ENCODE measurements at regions not wholly inside any gene's neighbourhood (a gene's known extent, or its start where the extent isn't known, plus 50 kb on each side); places are given as distances from the start of the nearest gene placed in this dataset.

GRCh38 chr12:115169981-115170380 lies 486.0 kb upstream of the TBX3 start (continued):
- TF ChIP-seq RFX7 (CRISPR knock-in tag; IDR thresholded peaks at IDR 0.05) (no peak), ZBTB34 (CRISPR knock-in tag; IDR thresholded peaks at IDR 0.05) (no peak), RNF2 (IDR thresholded peaks at IDR 0.05) (no peak), SMARCA4 (IDR thresholded peaks at IDR 0.05) (no peak), FOXP4 (CRISPR knock-in tag; IDR thresholded peaks at IDR 0.05; ENCODE audit: borderline replicate concordance) (no peak), KHSRP (IDR thresholded peaks at IDR 0.05) (no peak), SPI1 (IDR thresholded peaks at IDR 0.05; ENCODE audit: borderline replicate concordance, low read depth, low read length) (no peak), GATA2 (CRISPR knock-in tag; IDR thresholded peaks at IDR 0.05) (no peak), MEIS2 (IDR thresholded peaks at IDR 0.05; ENCODE audit: partially characterized antibody) (no peak)

GRCh38 chr12:115166698-115167315 lies 482.8 kb upstream of the TBX3 start:
- intact Hi-C loops (cut with micrococcal nuclease), result no loop called here
- no TSS peak for BruUV-seq (replicated peaks)
- H3K9me1 ChIP-seq (ENCODE audit: control insufficient read depth, insufficient read depth, low read length), result no peaks in the 10 kb centered on the region

More at GRCh38 chr12:115166698-115167315, 482.8 kb upstream of the TBX3 start:
- Histone ChIP-seq H3K9ac (ENCODE audit: insufficient read depth in 1 of 2, low read depth in 2 of 2, low read length in 2 of 2) (no peak overlapping the region), H3K79me2 (ENCODE audit: control insufficient read depth, insufficient read depth, low read length) (no peaks in the 10 kb centered on the region), H3K36me3 (ENCODE audit: control insufficient read depth, insufficient read depth, low read length) (no peaks in the 10 kb centered on the region), H3K27ac (ENCODE audit: extremely low read depth, low read depth, low read length) (no peak overlapping the region), H3K27me3 (ENCODE audit: control insufficient read depth in 2 of 2, insufficient read depth in 2 of 2, low read length in 2 of 2) (no peaks in the 10 kb centered on the region), H4K20me1 (replicated peaks; ENCODE audit: control insufficient read depth, insufficient read depth, low read length) (no peaks in the 10 kb centered on the region), H2AFZ (ENCODE audit: low read depth, low read length) (no peak overlapping the region), H3K9me3 (replicated peaks; ENCODE audit: control insufficient read depth, insufficient read depth, low read depth, low read length) (no peaks in the 10 kb centered on the region), H3K4me1 (replicated peaks in 1 of 2; ENCODE audit: control insufficient read depth in 2 of 2, insufficient read depth in 2 of 2, low read length in 2 of 2) (no peaks in the 10 kb centered on the region), H3K4me2 (ENCODE audit: insufficient read depth, low read length) (no peak overlapping the region), H3K4me3 (no peak overlapping the region)
- FAIRE-seq (no peak), DNase-seq (ENCODE audit: extremely low read depth in 1 of 4, low spot score in 3 of 4) (no peak), ATAC-seq (no peak)
- in situ Hi-C loops (cut with MboI), result no loop called here
- no peak for TF ChIP-seq NCOA4 (IDR thresholded peaks at IDR 0.05; ENCODE audit: partially characterized antibody)
- TF ChIP-seq RAD21 (CRISPR knock-in tag; conservative IDR thresholded peaks at IDR 0.05 in 1 of 2, IDR thresholded peaks at IDR 0.05 in 1 of 2), result peak; percentile 31 to 49
- TF ChIP-seq CTCF (IDR thresholded peaks at IDR 0.05 in 2 of 3, conservative IDR thresholded peaks at IDR 0.05 in 1 of 3; ENCODE audit: insufficient read depth in 2 of 3, low read depth in 1 of 3, low read length in 3 of 3), result 0 out of 6 replicates have a peak, but pooled peaks of 1 of the 3 experiments have one; percentile 10
- no peak for TF ChIP-seq KLF1 (tag; IDR thresholded peaks at IDR 0.05)
- POLR2A ChIA-PET, result no interaction called here
- CTCF ChIA-PET (ENCODE audit: low intra/inter-chr PET ratio), result no interaction called here
- 2% methylated on average over 5 of the region's 5 CpGs for WGBS (ENCODE audit: insufficient coverage, low coverage, missing lambda C conversion rate)

All from K562 (cell line).